GM12878 (cell line): ENCODE measurements at regions not wholly inside any gene's neighbourhood (a gene's known extent, or its start where the extent isn't known, plus 50 kb on each side); places are given as distances from the start of the nearest gene placed in this dataset.

ENCODE experiments used
- ATAC-seq: fragments of 200-7000 bp; cut with Tn5 transposase; 3 replicates; pipeline ENCODE4 v1.9.1; 2020; ENCODE audit warnings: mild to moderate bottlenecking, moderate library complexity
- BruUV-seq: library from RNA; stranded (reverse); fragments of 400-500 nt; replicated peaks from 2 replicates; lab custom pipeline; 2021; lab: Mats Ljungman, UMichigan
- CTCF ChIA-PET: fragments of 300-600 bp; sonication (Branson Sonifier 250); formaldehyde crosslinking; extraction: SDS; loops from one replicate; lab custom pipeline; 2021; ENCODE audit warnings: inconsistent platforms; lab: Yijun Ruan, JAX
- POLR2A ChIA-PET: fragments of 350-600 bp; formaldehyde crosslinking; extraction: SDS; loops from one replicate; lab custom pipeline; 2021; ENCODE audit warnings: inconsistent platforms; lab: Charles Lee
- RAD21 ChIA-PET: fragments of 300-600 bp; sonication (Branson Sonifier 250); formaldehyde crosslinking; loops from one replicate; lab custom pipeline; 2023; ENCODE audit warnings: antibody characterized with exemption; ENCODE audit not compliant: unreplicated experiment; lab: Charles Lee
- SMC1A ChIA-PET: fragments of 300-600 bp; sonication (Branson Sonifier 250); formaldehyde crosslinking; loops from one replicate; lab custom pipeline; 2023; ENCODE audit not compliant: unreplicated experiment, uncharacterized antibody; lab: Charles Lee
- DNase-seq: peaks from one replicate; pipeline ENCODE4 v3.0.0-alpha.2; 2011; ENCODE audit warnings: low read depth, low spot score
- FAIRE-seq: peaks from 3 replicates; lab custom pipeline; 2011; peaks lifted over from hg19 to GRCh38; lab: Jason Lieb, UNC
- H2AFZ ChIP-seq: 2 replicates; pipeline ENCODE4 v1.6.0; 2011; ENCODE audit warnings: low read depth, low read length, control low read depth; ENCODE audit not compliant: control insufficient read depth
- H3K27ac ChIP-seq: 2 replicates; pipeline ENCODE4 v1.5.1; 2011; ENCODE audit warnings: control low read depth; ENCODE audit not compliant: control insufficient read depth, insufficient read depth
- H3K27me3 ChIP-seq, 2 experiments: replicated peaks in 1 of 2; 2 replicates each; pipeline versions ENCODE4 v1.6.0 to v1.6.1; 2011; ENCODE audit warnings: low read length in 1 of 2; ENCODE audit not compliant: control insufficient read depth in 2 of 2, insufficient read depth in 2 of 2
- H3K36me3 ChIP-seq, 2 experiments: 2 replicates each; pipeline ENCODE4 v1.5.1; 2011; ENCODE audit warnings: low read length in 1 of 2; ENCODE audit not compliant: control insufficient read depth in 2 of 2, insufficient read depth in 2 of 2
- H3K4me1 ChIP-seq: 2 replicates; pipeline ENCODE4 v1.6.1; 2011; ENCODE audit warnings: mild to moderate bottlenecking, low read length, moderate library complexity, mixed read lengths; ENCODE audit not compliant: control insufficient read depth, insufficient read depth
- H3K4me2 ChIP-seq: 2 replicates; pipeline ENCODE4 v1.6.0; 2011; ENCODE audit warnings: control low read depth; ENCODE audit not compliant: control insufficient read depth, insufficient read depth
- H3K4me3 ChIP-seq: fragments of 200-600 bp; sonication (generic); 2 replicates; pipeline ENCODE4 v1.5.1; 2016
- H3K79me2 ChIP-seq: 2 replicates; pipeline ENCODE4 v1.6.0; 2011; ENCODE audit warnings: low read length; ENCODE audit not compliant: control insufficient read depth, insufficient read depth
- H3K9ac ChIP-seq: 2 replicates; pipeline ENCODE4 v1.8.0; 2011; ENCODE audit warnings: low read length, control low read depth, mixed read lengths; ENCODE audit not compliant: control insufficient read depth, insufficient read depth
- H3K9me3 ChIP-seq: replicated peaks from 3 replicates; pipeline ENCODE4 v1.5.1; 2011; ENCODE audit warnings: mild to moderate bottlenecking, low read length; ENCODE audit not compliant: control insufficient read depth, insufficient read depth
- H4K20me1 ChIP-seq: 2 replicates; pipeline ENCODE4 v1.6.0; 2011; ENCODE audit not compliant: control insufficient read depth, insufficient read depth
- JUNB ChIP-seq: IDR thresholded peaks from 2 replicates; pipeline ENCODE4 v1.6.1; 2016; ENCODE audit warnings: antibody characterized with exemption, mild to moderate bottlenecking
- MTA3 ChIP-seq: IDR thresholded peaks from 2 replicates; pipeline ENCODE4 v1.6.1; 2012; ENCODE audit warnings: low read length, inconsistent platforms, borderline replicate concordance
- SIX5 ChIP-seq: IDR thresholded peaks from 2 replicates; pipeline ENCODE4 v1.6.1; 2011; ENCODE audit warnings: mild to moderate bottlenecking, low read depth, low read length, moderate library complexity; ENCODE audit not compliant: severe bottlenecking
- TARDBP ChIP-seq: IDR thresholded peaks from 2 replicates; pipeline ENCODE4 v1.6.1; 2016; ENCODE audit warnings: borderline replicate concordance
- TCF12 ChIP-seq: IDR thresholded peaks from 2 replicates; pipeline ENCODE4 v1.6.1; 2011; ENCODE audit warnings: low read depth, mild to moderate bottlenecking, low read length
- ZSCAN29 ChIP-seq: fragments of 450-650 bp; IDR thresholded peaks from 2 replicates; pipeline ENCODE4 v1.6.1; 2017; ENCODE audit warnings: mild to moderate bottlenecking, moderate library complexity
- in situ Hi-C: fragments of 300-500 bp; cut with MboI; formaldehyde crosslinking; loops from 9 replicates; pipeline ENCODE4 v1.14.3; 2018; ENCODE audit warnings: mixed read lengths
- intact Hi-C: fragments of 100-400 bp; cut with micrococcal nuclease; formaldehyde crosslinking; loops from one replicate; pipeline ENCODE4 v1.14.2; 2022; ENCODE audit not compliant: unreplicated experiment
- TF ChIP-seq, protein P1 (sequence below): fragments of 150-350 bp; IDR thresholded peaks from 2 replicates; pipeline ENCODE4 v1.6.1; 2014; ENCODE audit warnings: mild to moderate bottlenecking, low read depth, low read length
- TF ChIP-seq, protein P2 (sequence below): IDR thresholded peaks from 2 replicates; pipeline ENCODE4 v1.6.1; 2012; ENCODE audit warnings: low read depth, low read length, improper control_type of control experiment
- TF ChIP-seq, protein P3 (sequence below): fragments of 450-650 bp; IDR thresholded peaks from 2 replicates; pipeline ENCODE4 v1.6.1; 2014; ENCODE audit warnings: mild to moderate bottlenecking
- TF ChIP-seq, protein P4 (sequence below): fragments of 450-650 bp; IDR thresholded peaks from 2 replicates; pipeline ENCODE4 v1.6.1; 2016; ENCODE audit warnings: mild to moderate bottlenecking, moderate library complexity, borderline replicate concordance
- TF ChIP-seq, protein P5 (sequence below): IDR thresholded peaks from 2 replicates; pipeline ENCODE4 v1.6.1; 2012; ENCODE audit warnings: mild to moderate bottlenecking, low read depth, low read length
- TF ChIP-seq, protein P6 (sequence below): IDR thresholded peaks from 2 replicates; pipeline ENCODE4 v1.6.1; 2012; ENCODE audit warnings: low read length, inconsistent platforms

DNA sequence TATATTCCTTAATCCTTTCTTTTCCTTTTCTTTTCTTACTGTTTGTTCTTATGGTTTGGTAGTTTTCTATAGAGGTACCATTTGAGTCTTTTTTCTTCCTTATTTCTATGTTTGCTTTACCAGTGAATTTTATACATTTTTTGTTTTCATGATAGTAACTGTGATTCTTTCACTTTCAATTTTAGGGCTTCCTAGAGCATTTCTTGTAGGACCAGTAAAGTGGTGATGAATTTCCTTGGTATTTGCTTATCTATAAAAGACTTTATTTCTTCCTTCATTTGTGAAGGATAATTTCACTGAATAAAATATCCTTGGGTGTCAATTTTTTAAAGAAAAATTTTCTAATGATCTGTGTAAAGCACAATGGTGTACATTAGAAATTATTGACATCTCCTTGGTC is 637.4 kb downstream of the CD109 start:
- no TSS peak for BruUV-seq
- no peaks in the 10 kb centered on the region for H3K36me3 ChIP-seq
- no peak overlapping the region for H3K4me2 ChIP-seq
- intact Hi-C loops, result no loop called here
- RAD21 ChIA-PET, result no interaction called here
- in situ Hi-C loops, result no loop called here
- no peaks in the 10 kb centered on the region for H3K9me3 ChIP-seq
- no peak overlapping the region for H2AFZ ChIP-seq
- DNase-seq, result no peak
- ATAC-seq, result no peak
- no peak overlapping the region for H3K4me3 ChIP-seq
- H3K27me3 ChIP-seq, result no peaks in the 10 kb centered on the region
- no peaks in the 10 kb centered on the region for H3K4me1 ChIP-seq
- POLR2A ChIA-PET, result no interaction called here
- no peak overlapping the region for H3K27ac ChIP-seq
- no peaks in the 10 kb centered on the region; the same call in 1 of the 2 replicates for H4K20me1 ChIP-seq
- no peak for FAIRE-seq
- CTCF ChIA-PET, result no interaction called here
- H3K79me2 ChIP-seq, result no peaks in the 10 kb centered on the region
- no peak overlapping the region for H3K9ac ChIP-seq
- TF ChIP-seq JUNB (no peak), TCF12 (no peak), TARDBP (no peak), ZSCAN29 (no peak), MTA3 (no peak), SIX5 (no peak)
- TF ChIP-seq, protein P1, sequence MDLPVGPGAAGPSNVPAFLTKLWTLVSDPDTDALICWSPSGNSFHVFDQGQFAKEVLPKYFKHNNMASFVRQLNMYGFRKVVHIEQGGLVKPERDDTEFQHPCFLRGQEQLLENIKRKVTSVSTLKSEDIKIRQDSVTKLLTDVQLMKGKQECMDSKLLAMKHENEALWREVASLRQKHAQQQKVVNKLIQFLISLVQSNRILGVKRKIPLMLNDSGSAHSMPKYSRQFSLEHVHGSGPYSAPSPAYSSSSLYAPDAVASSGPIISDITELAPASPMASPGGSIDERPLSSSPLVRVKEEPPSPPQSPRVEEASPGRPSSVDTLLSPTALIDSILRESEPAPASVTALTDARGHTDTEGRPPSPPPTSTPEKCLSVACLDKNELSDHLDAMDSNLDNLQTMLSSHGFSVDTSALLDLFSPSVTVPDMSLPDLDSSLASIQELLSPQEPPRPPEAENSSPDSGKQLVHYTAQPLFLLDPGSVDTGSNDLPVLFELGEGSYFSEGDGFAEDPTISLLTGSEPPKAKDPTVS, result no peak
- TF ChIP-seq, protein P2, sequence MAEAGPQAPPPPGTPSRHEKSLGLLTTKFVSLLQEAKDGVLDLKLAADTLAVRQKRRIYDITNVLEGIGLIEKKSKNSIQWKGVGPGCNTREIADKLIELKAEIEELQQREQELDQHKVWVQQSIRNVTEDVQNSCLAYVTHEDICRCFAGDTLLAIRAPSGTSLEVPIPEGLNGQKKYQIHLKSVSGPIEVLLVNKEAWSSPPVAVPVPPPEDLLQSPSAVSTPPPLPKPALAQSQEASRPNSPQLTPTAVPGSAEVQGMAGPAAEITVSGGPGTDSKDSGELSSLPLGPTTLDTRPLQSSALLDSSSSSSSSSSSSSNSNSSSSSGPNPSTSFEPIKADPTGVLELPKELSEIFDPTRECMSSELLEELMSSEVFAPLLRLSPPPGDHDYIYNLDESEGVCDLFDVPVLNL, result no peak
- TF ChIP-seq, protein P3, sequence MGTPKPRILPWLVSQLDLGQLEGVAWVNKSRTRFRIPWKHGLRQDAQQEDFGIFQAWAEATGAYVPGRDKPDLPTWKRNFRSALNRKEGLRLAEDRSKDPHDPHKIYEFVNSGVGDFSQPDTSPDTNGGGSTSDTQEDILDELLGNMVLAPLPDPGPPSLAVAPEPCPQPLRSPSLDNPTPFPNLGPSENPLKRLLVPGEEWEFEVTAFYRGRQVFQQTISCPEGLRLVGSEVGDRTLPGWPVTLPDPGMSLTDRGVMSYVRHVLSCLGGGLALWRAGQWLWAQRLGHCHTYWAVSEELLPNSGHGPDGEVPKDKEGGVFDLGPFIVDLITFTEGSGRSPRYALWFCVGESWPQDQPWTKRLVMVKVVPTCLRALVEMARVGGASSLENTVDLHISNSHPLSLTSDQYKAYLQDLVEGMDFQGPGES, result no peak
- TF ChIP-seq, protein P4, sequence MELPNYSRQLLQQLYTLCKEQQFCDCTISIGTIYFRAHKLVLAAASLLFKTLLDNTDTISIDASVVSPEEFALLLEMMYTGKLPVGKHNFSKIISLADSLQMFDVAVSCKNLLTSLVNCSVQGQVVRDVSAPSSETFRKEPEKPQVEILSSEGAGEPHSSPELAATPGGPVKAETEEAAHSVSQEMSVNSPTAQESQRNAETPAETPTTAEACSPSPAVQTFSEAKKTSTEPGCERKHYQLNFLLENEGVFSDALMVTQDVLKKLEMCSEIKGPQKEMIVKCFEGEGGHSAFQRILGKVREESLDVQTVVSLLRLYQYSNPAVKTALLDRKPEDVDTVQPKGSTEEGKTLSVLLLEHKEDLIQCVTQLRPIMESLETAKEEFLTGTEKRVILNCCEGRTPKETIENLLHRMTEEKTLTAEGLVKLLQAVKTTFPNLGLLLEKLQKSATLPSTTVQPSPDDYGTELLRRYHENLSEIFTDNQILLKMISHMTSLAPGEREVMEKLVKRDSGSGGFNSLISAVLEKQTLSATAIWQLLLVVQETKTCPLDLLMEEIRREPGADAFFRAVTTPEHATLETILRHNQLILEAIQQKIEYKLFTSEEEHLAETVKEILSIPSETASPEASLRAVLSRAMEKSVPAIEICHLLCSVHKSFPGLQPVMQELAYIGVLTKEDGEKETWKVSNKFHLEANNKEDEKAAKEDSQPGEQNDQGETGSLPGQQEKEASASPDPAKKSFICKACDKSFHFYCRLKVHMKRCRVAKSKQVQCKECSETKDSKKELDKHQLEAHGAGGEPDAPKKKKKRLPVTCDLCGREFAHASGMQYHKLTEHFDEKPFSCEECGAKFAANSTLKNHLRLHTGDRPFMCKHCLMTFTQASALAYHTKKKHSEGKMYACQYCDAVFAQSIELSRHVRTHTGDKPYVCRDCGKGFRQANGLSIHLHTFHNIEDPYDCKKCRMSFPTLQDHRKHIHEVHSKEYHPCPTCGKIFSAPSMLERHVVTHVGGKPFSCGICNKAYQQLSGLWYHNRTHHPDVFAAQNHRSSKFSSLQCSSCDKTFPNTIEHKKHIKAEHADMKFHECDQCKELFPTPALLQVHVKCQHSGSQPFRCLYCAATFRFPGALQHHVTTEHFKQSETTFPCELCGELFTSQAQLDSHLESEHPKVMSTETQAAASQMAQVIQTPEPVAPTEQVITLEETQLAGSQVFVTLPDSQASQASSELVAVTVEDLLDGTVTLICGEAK, result no peak
- TF ChIP-seq, protein P5, sequence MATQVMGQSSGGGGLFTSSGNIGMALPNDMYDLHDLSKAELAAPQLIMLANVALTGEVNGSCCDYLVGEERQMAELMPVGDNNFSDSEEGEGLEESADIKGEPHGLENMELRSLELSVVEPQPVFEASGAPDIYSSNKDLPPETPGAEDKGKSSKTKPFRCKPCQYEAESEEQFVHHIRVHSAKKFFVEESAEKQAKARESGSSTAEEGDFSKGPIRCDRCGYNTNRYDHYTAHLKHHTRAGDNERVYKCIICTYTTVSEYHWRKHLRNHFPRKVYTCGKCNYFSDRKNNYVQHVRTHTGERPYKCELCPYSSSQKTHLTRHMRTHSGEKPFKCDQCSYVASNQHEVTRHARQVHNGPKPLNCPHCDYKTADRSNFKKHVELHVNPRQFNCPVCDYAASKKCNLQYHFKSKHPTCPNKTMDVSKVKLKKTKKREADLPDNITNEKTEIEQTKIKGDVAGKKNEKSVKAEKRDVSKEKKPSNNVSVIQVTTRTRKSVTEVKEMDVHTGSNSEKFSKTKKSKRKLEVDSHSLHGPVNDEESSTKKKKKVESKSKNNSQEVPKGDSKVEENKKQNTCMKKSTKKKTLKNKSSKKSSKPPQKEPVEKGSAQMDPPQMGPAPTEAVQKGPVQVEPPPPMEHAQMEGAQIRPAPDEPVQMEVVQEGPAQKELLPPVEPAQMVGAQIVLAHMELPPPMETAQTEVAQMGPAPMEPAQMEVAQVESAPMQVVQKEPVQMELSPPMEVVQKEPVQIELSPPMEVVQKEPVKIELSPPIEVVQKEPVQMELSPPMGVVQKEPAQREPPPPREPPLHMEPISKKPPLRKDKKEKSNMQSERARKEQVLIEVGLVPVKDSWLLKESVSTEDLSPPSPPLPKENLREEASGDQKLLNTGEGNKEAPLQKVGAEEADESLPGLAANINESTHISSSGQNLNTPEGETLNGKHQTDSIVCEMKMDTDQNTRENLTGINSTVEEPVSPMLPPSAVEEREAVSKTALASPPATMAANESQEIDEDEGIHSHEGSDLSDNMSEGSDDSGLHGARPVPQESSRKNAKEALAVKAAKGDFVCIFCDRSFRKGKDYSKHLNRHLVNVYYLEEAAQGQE, result no peak
- TF ChIP-seq, protein P6, sequence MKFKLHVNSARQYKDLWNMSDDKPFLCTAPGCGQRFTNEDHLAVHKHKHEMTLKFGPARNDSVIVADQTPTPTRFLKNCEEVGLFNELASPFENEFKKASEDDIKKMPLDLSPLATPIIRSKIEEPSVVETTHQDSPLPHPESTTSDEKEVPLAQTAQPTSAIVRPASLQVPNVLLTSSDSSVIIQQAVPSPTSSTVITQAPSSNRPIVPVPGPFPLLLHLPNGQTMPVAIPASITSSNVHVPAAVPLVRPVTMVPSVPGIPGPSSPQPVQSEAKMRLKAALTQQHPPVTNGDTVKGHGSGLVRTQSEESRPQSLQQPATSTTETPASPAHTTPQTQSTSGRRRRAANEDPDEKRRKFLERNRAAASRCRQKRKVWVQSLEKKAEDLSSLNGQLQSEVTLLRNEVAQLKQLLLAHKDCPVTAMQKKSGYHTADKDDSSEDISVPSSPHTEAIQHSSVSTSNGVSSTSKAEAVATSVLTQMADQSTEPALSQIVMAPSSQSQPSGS, result no peak
- SMC1A ChIA-PET, result no interaction called here
